WTC11 (cell line): ENCODE measurements at regions not wholly inside any gene's neighbourhood (a gene's known extent, or its start where the extent isn't known, plus 50 kb on each side); places are given as distances from the start of the nearest gene placed in this dataset.

Source experiments
- ATAC-seq: fragments of 200-7000 bp; cut with Tn5 transposase; 2 replicates; pipeline ENCODE4 v1.10.0; 2021; ENCODE audit warnings: mild to moderate bottlenecking, moderate library complexity
- CTCF ChIA-PET: fragments of 300-600 bp; sonication (Branson Sonifier 250); formaldehyde crosslinking; loops from one replicate; lab custom pipeline; 2021; ENCODE audit warnings: antibody characterized with exemption; lab: Charles Lee
- POLR2A ChIA-PET: fragments of 350-600 bp; sonication (Branson Sonifier 250); formaldehyde crosslinking; loops from one replicate; lab custom pipeline; 2021; ENCODE audit warnings: antibody characterized with exemption; lab: Charles Lee
- DNase-seq: peaks from one replicate; pipeline ENCODE4 v3.0.0; 2021; ENCODE audit warnings: low spot score
- H3K27ac Mint-ChIP-seq: 2 replicates; pipeline ENCODE4 v1.8.0; 2021; ENCODE audit warnings: mixed read lengths
- H3K27me3 Mint-ChIP-seq: 2 replicates; pipeline ENCODE4 v1.8.0; 2021; ENCODE audit warnings: low read depth, mild to moderate bottlenecking, moderate library complexity, mixed read lengths
- H3K36me3 Mint-ChIP-seq: 2 replicates; pipeline ENCODE4 v1.8.0; 2021; ENCODE audit warnings: mixed read lengths
- H3K4me1 Mint-ChIP-seq: 2 replicates; pipeline ENCODE4 v1.8.0; 2022; ENCODE audit warnings: mixed read lengths
- H3K4me3 Mint-ChIP-seq: 2 replicates; pipeline ENCODE4 v1.8.0; 2021; ENCODE audit warnings: mild to moderate bottlenecking, moderate library complexity, mixed read lengths
- H3K9me3 Mint-ChIP-seq: 2 replicates; pipeline ENCODE4 v1.8.0; 2021; ENCODE audit warnings: mixed read lengths
- ATF3 ChIP-seq: sonication (generic); formaldehyde crosslinking; conservative IDR thresholded peaks from 2 replicates; pipeline ENCODE4 v1.8.1; 2022; ENCODE audit warnings: mild to moderate bottlenecking, missing genetic modification reagents
- ATF6 ChIP-seq: sonication (generic); formaldehyde crosslinking; IDR thresholded peaks from 2 replicates; pipeline ENCODE4 v1.8.1; 2023; ENCODE audit warnings: mild to moderate bottlenecking, missing genetic modification reagents
- ERG ChIP-seq: fragments of 250-450 bp; sonication (Bioruptor Pico); IDR thresholded peaks from 2 replicates; pipeline ENCODE4 v1.8.0; 2021; ENCODE audit warnings: mild to moderate bottlenecking
- ETV6 ChIP-seq: sonication (generic); formaldehyde crosslinking; IDR thresholded peaks from 2 replicates; pipeline ENCODE4 v1.8.1; 2022; ENCODE audit warnings: mild to moderate bottlenecking, missing genetic modification reagents
- FOXJ3 ChIP-seq: sonication (generic); formaldehyde crosslinking; IDR thresholded peaks from 2 replicates; pipeline ENCODE4 v1.9.0; 2021; ENCODE audit warnings: missing genetic modification reagents, mild to moderate bottlenecking, borderline replicate concordance
- GABPB1 ChIP-seq: sonication (generic); formaldehyde crosslinking; IDR thresholded peaks from 2 replicates; pipeline ENCODE4 v1.8.1; 2023; ENCODE audit warnings: mild to moderate bottlenecking, missing genetic modification reagents
- HMGXB4 ChIP-seq: sonication (generic); formaldehyde crosslinking; IDR thresholded peaks from 2 replicates; pipeline ENCODE4 v1.8.1; 2023; ENCODE audit warnings: mild to moderate bottlenecking, moderate library complexity, missing genetic modification reagents
- IRF2 ChIP-seq: sonication (generic); formaldehyde crosslinking; IDR thresholded peaks from 2 replicates; pipeline ENCODE4 v1.8.0; 2022; ENCODE audit warnings: low read depth, missing genetic modification reagents, borderline replicate concordance
- JUN ChIP-seq: sonication (generic); formaldehyde crosslinking; IDR thresholded peaks from 2 replicates; pipeline ENCODE4 v1.8.0; 2023; ENCODE audit warnings: mild to moderate bottlenecking, missing genetic modification reagents
- NFATC4 ChIP-seq: fragments of 250-450 bp; sonication (Bioruptor Pico); IDR thresholded peaks from 2 replicates; pipeline ENCODE4 v1.9.0; 2021; ENCODE audit warnings: mild to moderate bottlenecking
- NFE2L1 ChIP-seq: sonication (generic); formaldehyde crosslinking; IDR thresholded peaks from 2 replicates; pipeline ENCODE4 v1.8.1; 2023; ENCODE audit warnings: missing genetic modification reagents
- NR2C2 ChIP-seq: sonication (generic); formaldehyde crosslinking; IDR thresholded peaks from 2 replicates; pipeline ENCODE4 v1.8.0; 2022; ENCODE audit warnings: mild to moderate bottlenecking, missing genetic modification reagents
- NR3C1 ChIP-seq: sonication (generic); formaldehyde crosslinking; conservative IDR thresholded peaks from 2 replicates; pipeline ENCODE4 v1.8.1; 2023; ENCODE audit warnings: low read depth, mild to moderate bottlenecking, missing genetic modification reagents
- RELA ChIP-seq: sonication (generic); formaldehyde crosslinking; IDR thresholded peaks from 2 replicates; pipeline ENCODE4 v1.8.1; 2022; ENCODE audit warnings: missing genetic modification reagents, mild to moderate bottlenecking, borderline replicate concordance
- RORB ChIP-seq: fragments of 250-450 bp; sonication (Bioruptor Pico); IDR thresholded peaks from 2 replicates; pipeline ENCODE4 v1.9.0; 2021; ENCODE audit warnings: mild to moderate bottlenecking
- SOX15 ChIP-seq: fragments of 250-450 bp; sonication (Bioruptor Pico); IDR thresholded peaks from 2 replicates; pipeline ENCODE4 v1.9.0; 2021; ENCODE audit warnings: mild to moderate bottlenecking
- TCF7 ChIP-seq: sonication (generic); formaldehyde crosslinking; IDR thresholded peaks from 2 replicates; pipeline ENCODE4 v1.8.0; 2022; ENCODE audit warnings: mild to moderate bottlenecking, low read depth, missing genetic modification reagents, moderate library complexity
- ZBTB21 ChIP-seq: sonication (generic); formaldehyde crosslinking; IDR thresholded peaks from 2 replicates; pipeline ENCODE4 v1.8.1; 2023; ENCODE audit warnings: mild to moderate bottlenecking, missing genetic modification reagents, borderline replicate concordance
- ZNF232 ChIP-seq: sonication (generic); formaldehyde crosslinking; IDR thresholded peaks from 2 replicates; pipeline ENCODE4 v1.8.0; 2022; ENCODE audit warnings: mild to moderate bottlenecking, missing genetic modification reagents
- ZNF263 ChIP-seq: sonication (generic); formaldehyde crosslinking; IDR thresholded peaks from 2 replicates; pipeline ENCODE4 v1.8.1; 2022; ENCODE audit warnings: low read depth, mild to moderate bottlenecking, moderate library complexity, missing genetic modification reagents
- ZNF396 ChIP-seq: fragments of 250-450 bp; sonication (Bioruptor Pico); IDR thresholded peaks from 2 replicates; pipeline ENCODE4 v1.8.0; 2021; ENCODE audit warnings: mild to moderate bottlenecking, moderate library complexity, borderline replicate concordance
- ZNF671 ChIP-seq: fragments of 250-450 bp; sonication (Bioruptor Pico); IDR thresholded peaks from 2 replicates; pipeline ENCODE4 v1.8.0; 2021; ENCODE audit warnings: mild to moderate bottlenecking
- TF ChIP-seq, protein P1 (sequence below): sonication (generic); formaldehyde crosslinking; IDR thresholded peaks from 2 replicates; pipeline ENCODE4 v1.8.0; 2023; ENCODE audit warnings: missing genetic modification reagents
- TF ChIP-seq, protein P2 (sequence below): sonication (generic); formaldehyde crosslinking; IDR thresholded peaks from 2 replicates; pipeline ENCODE4 v1.8.1; 2022; ENCODE audit warnings: mild to moderate bottlenecking, moderate library complexity, missing genetic modification reagents

GRCh38 chr4:28386776-28387175 is 1526.1 kb downstream of the STIM2 start (continued):
- TF ChIP-seq ATF3 (CRISPR knock-in tag): no peak
- TF ChIP-seq ZNF263 (CRISPR knock-in tag): no peak
- TF ChIP-seq ZNF232: no peak
- TF ChIP-seq, protein P1, sequence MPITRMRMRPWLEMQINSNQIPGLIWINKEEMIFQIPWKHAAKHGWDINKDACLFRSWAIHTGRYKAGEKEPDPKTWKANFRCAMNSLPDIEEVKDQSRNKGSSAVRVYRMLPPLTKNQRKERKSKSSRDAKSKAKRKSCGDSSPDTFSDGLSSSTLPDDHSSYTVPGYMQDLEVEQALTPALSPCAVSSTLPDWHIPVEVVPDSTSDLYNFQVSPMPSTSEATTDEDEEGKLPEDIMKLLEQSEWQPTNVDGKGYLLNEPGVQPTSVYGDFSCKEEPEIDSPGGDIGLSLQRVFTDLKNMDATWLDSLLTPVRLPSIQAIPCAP (CRISPR knock-in tag): no peak
- TF ChIP-seq TCF7 (CRISPR knock-in tag): no peak
- no peak for TF ChIP-seq NR2C2 (CRISPR knock-in tag)
- TF ChIP-seq NFATC4 (CRISPR knock-in tag): no peak

GRCh38 chr4:28388471-28388870 is 1527.8 kb downstream of the STIM2 start:
- TF ChIP-seq SOX15 (CRISPR knock-in tag) (no peak), ATF6 (no peak), RELA (CRISPR knock-in tag) (no peak), GABPB1 (no peak)
- TF ChIP-seq, protein P2, sequence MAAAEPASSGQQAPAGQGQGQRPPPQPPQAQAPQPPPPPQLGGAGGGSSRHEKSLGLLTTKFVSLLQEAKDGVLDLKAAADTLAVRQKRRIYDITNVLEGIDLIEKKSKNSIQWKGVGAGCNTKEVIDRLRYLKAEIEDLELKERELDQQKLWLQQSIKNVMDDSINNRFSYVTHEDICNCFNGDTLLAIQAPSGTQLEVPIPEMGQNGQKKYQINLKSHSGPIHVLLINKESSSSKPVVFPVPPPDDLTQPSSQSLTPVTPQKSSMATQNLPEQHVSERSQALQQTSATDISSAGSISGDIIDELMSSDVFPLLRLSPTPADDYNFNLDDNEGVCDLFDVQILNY: no peak
- Mint-ChIP-seq H3K27ac (no peak overlapping the region), H3K9me3 (no peaks in the 10 kb centered on the region), H3K36me3 (no peaks in the 10 kb centered on the region), H3K27me3 (no peaks in the 10 kb centered on the region), H3K4me1 (no peaks in the 10 kb centered on the region), H3K4me3 (no peak overlapping the region)
- CTCF ChIA-PET: no interaction called here
- POLR2A ChIA-PET: no interaction called here
- no peak for DNase-seq
- ATAC-seq: no peak

- Mint-ChIP-seq H3K4me3 (no peak overlapping the region), H3K9me3 (peaks cover 11% of the 10 kb centered on the region), H3K27me3 (no peaks in the 10 kb centered on the region), H3K36me3 (no peaks in the 10 kb centered on the region; the same call in 1 of the 2 replicates), H3K4me1 (no peaks in the 10 kb centered on the region), H3K27ac (no peak overlapping the region)
- ATAC-seq: no peak
- no peak for DNase-seq
- ChIA-PET POLR2A (no interaction called here), CTCF (no interaction called here)
- TF ChIP-seq JUN (CRISPR knock-in tag): no peak
- TF ChIP-seq RELA (CRISPR knock-in tag): no peak
- no peak for TF ChIP-seq HMGXB4 (CRISPR knock-in tag)
- TF ChIP-seq ZBTB21 (CRISPR knock-in tag): no peak
Observed at GRCh38 chr4:28391877-28392276, 1531.2 kb downstream of the STIM2 start.

DNA sequence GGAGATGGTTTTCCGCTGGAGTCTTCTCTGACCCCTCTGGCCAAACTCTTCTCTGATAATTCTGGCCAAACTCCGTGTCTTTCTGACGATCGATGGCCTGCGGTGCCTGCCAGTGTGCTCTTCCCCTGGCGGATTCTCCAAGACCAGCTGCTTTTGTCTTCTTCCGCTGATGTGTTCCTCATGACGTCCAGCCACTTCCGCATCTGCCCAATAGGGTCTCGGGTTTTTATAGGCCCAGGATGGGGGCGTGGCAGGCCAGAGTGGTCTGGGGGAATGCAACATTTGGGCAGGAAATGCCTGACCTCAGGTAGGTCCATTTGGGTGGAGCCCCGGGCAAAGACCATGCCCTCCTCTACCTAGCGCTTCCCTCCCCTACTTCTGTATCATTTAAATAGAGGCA is 1542.1 kb downstream of the STIM2 start:
- Mint-ChIP-seq H3K27me3 (no peaks in the 10 kb centered on the region), H3K27ac (no peak overlapping the region), H3K4me1 (peaks cover 24% of the 10 kb centered on the region)

More for the DNA sequence above, 1542.1 kb downstream of the STIM2 start:
- ChIA-PET POLR2A (no interaction called here), CTCF (no interaction called here)
- DNase-seq (no peak), ATAC-seq (peak; percentile 18; the same call in 1 of the 2 replicates)
- Mint-ChIP-seq H3K36me3 (peaks cover 21% of the 10 kb centered on the region), H3K4me3 (no peak overlapping the region), H3K9me3 (peaks cover 45% of the 10 kb centered on the region)
- TF ChIP-seq NFE2L1: no peak
- no peak for TF ChIP-seq NR3C1 (CRISPR knock-in tag)
- TF ChIP-seq ZNF396 (CRISPR knock-in tag): no peak
- no peak for TF ChIP-seq IRF2
- TF ChIP-seq ETV6: no peak
- TF ChIP-seq RORB (CRISPR knock-in tag): no peak
- no peak for TF ChIP-seq FOXJ3 (CRISPR knock-in tag)
- TF ChIP-seq ERG (CRISPR knock-in tag): no peak
- TF ChIP-seq ZNF671 (CRISPR knock-in tag): no peak
- no peak for TF ChIP-seq TCF7 (CRISPR knock-in tag)
